MM.1S (cell line): ENCODE measurements at regions not wholly inside any gene's neighbourhood (a gene's known extent, or its start where the extent isn't known, plus 50 kb on each side); places are given as distances from the start of the nearest gene placed in this dataset.

Experiments
- DNase-seq: peaks from one replicate; pipeline ENCODE4 v3.0.0-alpha.2; 2015
- H2AFZ ChIP-seq: fragments of 300-600 bp; sonication (generic); 2 replicates; pipeline ENCODE4 v1.6.0; 2016; ENCODE audit warnings: antibody characterized with exemption, low read length
- H3F3A ChIP-seq: fragments of 300-600 bp; sonication (generic); 2 replicates; pipeline ENCODE4 v1.6.1; 2016; ENCODE audit warnings: mild to moderate bottlenecking, antibody characterized with exemption, low read length, moderate library complexity, mixed read lengths; ENCODE audit not compliant: insufficient read depth
- H3K27ac ChIP-seq: fragments of 300-600 bp; sonication (generic); 2 replicates; pipeline ENCODE4 v1.5.1; 2016; ENCODE audit warnings: mild to moderate bottlenecking, low read length
- H3K27me3 ChIP-seq: fragments of 300-600 bp; sonication (generic); replicated peaks from 2 replicates; pipeline ENCODE4 v1.6.0; 2016; ENCODE audit warnings: low read length; ENCODE audit not compliant: insufficient read depth
- H3K36me3 ChIP-seq: fragments of 300-600 bp; sonication (generic); replicated peaks from 2 replicates; pipeline ENCODE4 v1.6.1; 2016; ENCODE audit warnings: mild to moderate bottlenecking, low read length, mixed read lengths; ENCODE audit not compliant: insufficient read depth
- H3K4me1 ChIP-seq: fragments of 300-600 bp; sonication (generic); 2 replicates; pipeline ENCODE4 v1.6.1; 2016; ENCODE audit warnings: low read length, mixed read lengths
- H3K4me2 ChIP-seq: fragments of 300-600 bp; sonication (generic); 2 replicates; pipeline ENCODE4 v1.6.0; 2016; ENCODE audit warnings: low read depth, low read length
- H3K4me3 ChIP-seq: fragments of 300-600 bp; sonication (generic); 2 replicates; pipeline ENCODE4 v1.5.1; 2016; ENCODE audit warnings: low read length, mixed read lengths
- H3K79me2 ChIP-seq: fragments of 300-600 bp; sonication (generic); 2 replicates; pipeline ENCODE4 v1.6.1; 2016; ENCODE audit warnings: mixed run types, low read length, mixed read lengths
- H3K9ac ChIP-seq: fragments of 300-600 bp; sonication (generic); 2 replicates; pipeline ENCODE4 v1.6.1; 2016; ENCODE audit warnings: low read length, mixed read lengths
- H3K9me2 ChIP-seq: fragments of 300-600 bp; sonication (generic); replicated peaks from 2 replicates; pipeline ENCODE4 v1.6.1; 2016; ENCODE audit warnings: mild to moderate bottlenecking, low read length, mixed read lengths; ENCODE audit not compliant: insufficient read depth
- H3K9me3 ChIP-seq: fragments of 300-600 bp; sonication (generic); replicated peaks from 2 replicates; pipeline ENCODE4 v1.6.1; 2016; ENCODE audit warnings: mild to moderate bottlenecking, low read length, mixed read lengths; ENCODE audit not compliant: insufficient read depth
- H4K20me1 ChIP-seq: fragments of 300-600 bp; sonication (generic); 2 replicates; pipeline ENCODE4 v1.6.1; 2016; ENCODE audit warnings: mild to moderate bottlenecking, low read length, moderate library complexity, mixed read lengths; ENCODE audit not compliant: insufficient read depth
- EZH2 ChIP-seq: fragments of 300-600 bp; sonication (generic); optimal IDR thresholded peaks from 2 replicates; pipeline ENCODE3; 2017; ENCODE audit warnings: low read depth, mild to moderate bottlenecking, antibody characterized with exemption, low read length, mixed read lengths
- EZH2phosphoT487 ChIP-seq: fragments of 300-600 bp; sonication (generic); IDR thresholded peaks from 2 replicates; pipeline ENCODE4 v1.6.1; 2018; ENCODE audit warnings: antibody characterized with exemption, low read length
- TF ChIP-seq, protein P1 (sequence below): fragments of 300-600 bp; sonication (generic); IDR thresholded peaks from 2 replicates; pipeline ENCODE4 v1.5.1; 2016; ENCODE audit warnings: antibody characterized with exemption, low read length, mixed read lengths

DNA sequence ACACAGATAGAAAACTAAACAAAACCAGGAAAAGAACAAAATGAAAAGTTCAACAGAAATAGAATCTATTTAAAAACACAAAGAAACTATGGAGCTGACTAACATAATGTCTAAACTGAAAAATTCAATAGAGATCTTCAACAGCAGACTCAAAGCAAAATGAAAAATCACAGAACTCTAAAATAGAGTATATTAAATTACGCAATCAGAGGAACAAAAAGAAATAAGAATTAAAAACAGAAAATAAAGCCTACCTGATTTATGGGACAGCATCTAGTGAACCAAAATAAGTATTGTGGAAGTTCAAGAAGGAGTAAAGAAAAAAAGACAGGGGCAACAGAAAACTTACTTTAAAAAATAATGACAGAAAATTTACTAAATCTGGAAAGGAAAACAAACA lies 152.1 kb upstream of the GALNT5 start:
- Histone ChIP-seq H3K4me2 (no peak overlapping the region), H3K79me2 (no peaks in the 10 kb centered on the region)

DNA sequence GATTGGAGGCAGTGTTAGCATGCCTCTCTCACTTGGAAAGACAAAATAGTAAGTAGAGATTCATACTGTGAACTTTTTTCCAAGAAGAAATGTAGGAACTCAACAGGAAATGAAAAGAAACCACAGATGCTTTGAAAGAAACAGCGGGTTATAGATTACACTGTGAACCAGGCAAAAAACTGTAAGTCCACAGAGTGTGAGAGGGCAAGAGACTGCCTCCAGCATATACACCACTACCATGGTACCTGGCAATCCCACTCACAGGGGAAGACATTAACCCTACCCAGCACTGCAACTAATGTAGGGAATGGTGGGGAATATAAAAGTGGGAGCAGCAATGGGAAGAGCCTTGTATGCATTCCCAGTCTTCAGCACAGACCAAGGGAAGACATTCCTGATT lies 150.6 kb upstream of the GALNT5 start:
- Histone ChIP-seq H3K9me3 (no peaks in the 10 kb centered on the region), H3K27me3 (no peaks in the 10 kb centered on the region), H3K9ac (no peak overlapping the region), H3K4me1 (no peaks in the 10 kb centered on the region), H2AFZ (no peak overlapping the region), H3K79me2 (no peaks in the 10 kb centered on the region), H3K4me2 (no peak overlapping the region), H3F3A (no peaks in the 10 kb centered on the region), H3K27ac (no peak overlapping the region), H3K4me3 (no peak overlapping the region), H3K9me2 (no peaks in the 10 kb centered on the region), H4K20me1 (no peaks in the 10 kb centered on the region), H3K36me3 (no peaks in the 10 kb centered on the region)
- no peak for TF ChIP-seq EZH2
- TF ChIP-seq EZH2phosphoT487 = no peak
- TF ChIP-seq, protein P1, sequence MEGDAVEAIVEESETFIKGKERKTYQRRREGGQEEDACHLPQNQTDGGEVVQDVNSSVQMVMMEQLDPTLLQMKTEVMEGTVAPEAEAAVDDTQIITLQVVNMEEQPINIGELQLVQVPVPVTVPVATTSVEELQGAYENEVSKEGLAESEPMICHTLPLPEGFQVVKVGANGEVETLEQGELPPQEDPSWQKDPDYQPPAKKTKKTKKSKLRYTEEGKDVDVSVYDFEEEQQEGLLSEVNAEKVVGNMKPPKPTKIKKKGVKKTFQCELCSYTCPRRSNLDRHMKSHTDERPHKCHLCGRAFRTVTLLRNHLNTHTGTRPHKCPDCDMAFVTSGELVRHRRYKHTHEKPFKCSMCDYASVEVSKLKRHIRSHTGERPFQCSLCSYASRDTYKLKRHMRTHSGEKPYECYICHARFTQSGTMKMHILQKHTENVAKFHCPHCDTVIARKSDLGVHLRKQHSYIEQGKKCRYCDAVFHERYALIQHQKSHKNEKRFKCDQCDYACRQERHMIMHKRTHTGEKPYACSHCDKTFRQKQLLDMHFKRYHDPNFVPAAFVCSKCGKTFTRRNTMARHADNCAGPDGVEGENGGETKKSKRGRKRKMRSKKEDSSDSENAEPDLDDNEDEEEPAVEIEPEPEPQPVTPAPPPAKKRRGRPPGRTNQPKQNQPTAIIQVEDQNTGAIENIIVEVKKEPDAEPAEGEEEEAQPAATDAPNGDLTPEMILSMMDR = no peak
- no peak for DNase-seq

More for the DNA sequence above, 152.1 kb upstream of the GALNT5 start:
- Histone ChIP-seq H3K9me2 (no peaks in the 10 kb centered on the region), H3K27me3 (no peaks in the 10 kb centered on the region), H3F3A (no peaks in the 10 kb centered on the region), H2AFZ (no peak overlapping the region), H4K20me1 (no peaks in the 10 kb centered on the region), H3K36me3 (no peaks in the 10 kb centered on the region), H3K27ac (no peak overlapping the region), H3K4me1 (no peaks in the 10 kb centered on the region), H3K9me3 (no peaks in the 10 kb centered on the region), H3K4me3 (no peak overlapping the region), H3K9ac (no peak overlapping the region)
- DNase-seq = no peak
- TF ChIP-seq EZH2phosphoT487 (no peak), EZH2 (no peak)
- TF ChIP-seq, protein P1 = no peak

DNA sequence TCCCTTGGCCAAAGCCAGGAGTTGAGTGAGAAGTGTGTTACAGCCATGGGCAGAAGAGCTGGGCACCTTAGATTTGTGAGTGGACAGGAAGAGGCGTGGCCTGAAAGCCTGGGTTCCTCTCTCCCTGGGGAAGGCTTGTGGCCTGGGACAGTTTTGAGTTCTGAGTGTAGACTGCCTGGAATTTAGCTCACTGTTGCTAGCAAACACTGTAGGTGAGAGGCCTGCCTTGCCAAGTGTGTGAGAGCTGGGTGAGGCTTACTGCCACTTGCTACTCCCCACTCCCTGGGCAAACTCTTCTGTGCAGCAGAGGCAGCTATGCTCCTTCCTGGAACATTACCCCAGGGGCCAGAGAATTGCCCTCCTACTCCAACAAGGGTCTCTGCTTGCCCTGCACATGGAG lies 150.0 kb upstream of the GALNT5 start:
- no peak for TF ChIP-seq EZH2
- TF ChIP-seq, protein P1 = no peak
- no peak for TF ChIP-seq EZH2phosphoT487
- Histone ChIP-seq H3K9me3 (no peaks in the 10 kb centered on the region), H3K4me3 (no peak overlapping the region), H3K79me2 (no peaks in the 10 kb centered on the region), H3K36me3 (no peaks in the 10 kb centered on the region), H2AFZ (no peak overlapping the region), H4K20me1 (no peaks in the 10 kb centered on the region), H3K4me2 (no peak overlapping the region), H3K9me2 (no peaks in the 10 kb centered on the region), H3K9ac (no peak overlapping the region), H3F3A (no peaks in the 10 kb centered on the region), H3K27ac (no peak overlapping the region), H3K4me1 (no peaks in the 10 kb centered on the region), H3K27me3 (no peaks in the 10 kb centered on the region)
- DNase-seq = no peak

DNA sequence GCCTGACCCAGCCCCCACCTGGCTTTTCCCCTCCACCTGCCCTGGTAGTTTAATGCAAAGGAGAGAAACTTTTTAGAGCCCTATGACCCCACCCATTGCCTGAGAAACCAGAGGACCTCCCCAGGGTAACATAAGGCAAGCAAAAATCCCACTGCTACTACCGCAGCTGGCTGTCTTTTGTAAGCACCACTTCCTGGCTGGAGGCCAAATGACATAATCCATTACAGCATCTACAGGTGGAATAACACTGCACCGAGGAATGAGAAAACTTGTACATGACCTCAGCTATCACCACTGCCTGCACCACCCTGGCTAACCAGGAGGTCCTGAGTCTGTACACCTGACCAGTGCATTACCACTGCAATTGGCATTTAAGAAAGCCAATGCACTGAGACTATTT lies 149.6 kb upstream of the GALNT5 start:
- Histone ChIP-seq H3K4me3 (no peak overlapping the region), H3K27ac (no peak overlapping the region), H3K27me3 (no peaks in the 10 kb centered on the region), H3K79me2 (no peaks in the 10 kb centered on the region), H3K4me2 (no peak overlapping the region), H2AFZ (no peak overlapping the region), H3K9ac (no peak overlapping the region), H3K36me3 (no peaks in the 10 kb centered on the region), H3K9me2 (no peaks in the 10 kb centered on the region), H3F3A (no peaks in the 10 kb centered on the region), H3K9me3 (no peaks in the 10 kb centered on the region), H4K20me1 (no peaks in the 10 kb centered on the region), H3K4me1 (no peaks in the 10 kb centered on the region)
- TF ChIP-seq EZH2phosphoT487 = no peak
- TF ChIP-seq, protein P1 = no peak
- no peak for TF ChIP-seq EZH2
- DNase-seq = no peak
